Esophagus muscularis mucosa (tissue), 3 donors: ENCODE measurements at regions not wholly inside any gene's neighbourhood (a gene's known extent, or its start where the extent isn't known, plus 50 kb on each side); places are given as distances from the start of the nearest gene placed in this dataset.

Source experiments
- CTCF ChIP-seq, 3 experiments: fragments of 200-600 bp in 2 of 3; fragments of 450-650 bp in 1 of 3; sonication (generic) in 2 of 3; IDR thresholded peaks; one replicate each; pipeline ENCODE4 v1.5.1; 2017 to 2019; ENCODE audit warnings: antibody characterized with exemption in 3 of 3, mild to moderate bottlenecking in 2 of 3, moderate library complexity in 1 of 3
- POLR2AphosphoS5 ChIP-seq, 2 donors: sonication (generic); formaldehyde crosslinking; IDR thresholded peaks; one replicate each; pipeline ENCODE4 v1.6.1; 2017; ENCODE audit warnings: antibody characterized with exemption in 2 of 2

GRCh38 chr6:845566-845965, 152.6 kb upstream of the EXOC2 start:
- TF ChIP-seq CTCF (IDR thresholded peaks at IDR 0.05) (no peak), POLR2AphosphoS5 (IDR thresholded peaks at IDR 0.05) (no peak)
